CD14-positive monocyte (primary cell): ENCODE measurements at regions not wholly inside any gene's neighbourhood (a gene's known extent, or its start where the extent isn't known, plus 50 kb on each side); places are given as distances from the start of the nearest gene placed in this dataset.

Experiments used
- DNase-seq, 3 donors: peaks; one replicate each; pipeline ENCODE4 v3.0.0-alpha.2; 2011 to 2022
- H2AFZ ChIP-seq: 2 replicates; pipeline ENCODE4 v1.6.0; 2012; ENCODE audit warnings: mild to moderate bottlenecking, low read depth, low read length, inconsistent platforms; ENCODE audit not compliant: insufficient read depth, poor library complexity, severe bottlenecking
- H3K27ac ChIP-seq, 2 donors: 1 replicate in 1 of 2; 2 replicates in 1 of 2; pipeline ENCODE4 v1.5.1; 2012 to 2013; ENCODE audit warnings: low read length in 2 of 2, control low read depth in 1 of 2, inconsistent platforms in 1 of 2, low read depth in 1 of 2, mild to moderate bottlenecking in 1 of 2
- H3K27me3 ChIP-seq, 2 donors: one replicate each; pipeline versions ENCODE4 v1.6.0 to v1.6.1; 2011 to 2013; ENCODE audit warnings: low read length in 2 of 2; ENCODE audit not compliant: control insufficient read depth in 2 of 2, insufficient read depth in 2 of 2
- H3K36me3 ChIP-seq, 2 donors: replicated peaks in 1 of 2; 1 replicate in 1 of 2; 2 replicates in 1 of 2; pipeline versions ENCODE4 v1.5.1 to v1.6.1; 2012 to 2013; ENCODE audit warnings: low read length in 2 of 2, control low read depth in 1 of 2, inconsistent platforms in 1 of 2, mild to moderate bottlenecking in 1 of 2; ENCODE audit not compliant: insufficient read depth in 2 of 2, control insufficient read depth in 1 of 2
- H3K4me1 ChIP-seq, 2 donors: 1 replicate in 1 of 2; 2 replicates in 1 of 2; pipeline versions ENCODE4 v1.5.1 to v1.6.1; 2012 to 2013; ENCODE audit warnings: low read length in 2 of 2, control low read depth in 1 of 2, inconsistent platforms in 1 of 2, mild to moderate bottlenecking in 1 of 2, moderate library complexity in 1 of 2; ENCODE audit not compliant: insufficient read depth in 2 of 2, control insufficient read depth in 1 of 2
- H3K4me2 ChIP-seq: replicated peaks from 2 replicates; pipeline ENCODE3; 2012; ENCODE audit warnings: low read length, moderate library complexity, mild to moderate bottlenecking; ENCODE audit not compliant: poor library complexity, severe bottlenecking; ENCODE audit errors: extremely low read depth
- H3K4me3 ChIP-seq, 3 experiments: fragments of 200-600 bp in 1 of 3; sonication (generic) in 1 of 3; replicated peaks in 1 of 3; 1 replicate in 2 of 3; 2 replicates in 1 of 3; pipeline ENCODE4 v1.5.1; 2011 to 2013; ENCODE audit warnings: low read length in 3 of 3, mild to moderate bottlenecking in 3 of 3, control low read depth in 2 of 3, low read depth in 2 of 3, inconsistent platforms in 1 of 3, moderate library complexity in 1 of 3
- H3K79me2 ChIP-seq: 2 replicates; pipeline ENCODE4 v1.6.0; 2012; ENCODE audit warnings: mild to moderate bottlenecking, control low read depth, inconsistent platforms, low read length, moderate library complexity; ENCODE audit not compliant: insufficient read depth
- H3K9ac ChIP-seq: 2 replicates; pipeline ENCODE4 v1.6.0; 2017; ENCODE audit warnings: low read length, mild to moderate bottlenecking; ENCODE audit not compliant: insufficient read depth, poor library complexity, severe bottlenecking
- H3K9me3 ChIP-seq, 2 donors: replicated peaks in 1 of 2; 1 replicate in 1 of 2; 2 replicates in 1 of 2; pipeline versions ENCODE4 v1.5.1 to v1.6.1; 2012 to 2013; ENCODE audit warnings: low read length in 2 of 2, control low read depth in 1 of 2; ENCODE audit not compliant: control insufficient read depth in 1 of 2, insufficient read depth in 1 of 2
- H4K20me1 ChIP-seq: 2 replicates; pipeline ENCODE4 v1.6.0; 2012; ENCODE audit warnings: mild to moderate bottlenecking, low read length, control low read depth, moderate library complexity; ENCODE audit not compliant: insufficient read depth
- H3K27ac Mint-ChIP-seq, 7 donors: one replicate each; pipeline ENCODE4 v1.8.0; 2020; ENCODE audit warnings: mild to moderate bottlenecking in 7 of 7, mixed read lengths in 7 of 7, moderate library complexity in 6 of 7, inconsistent platforms in 2 of 7
- H3K27me3 Mint-ChIP-seq, 3 donors: one replicate each; pipeline ENCODE4 v1.8.0; 2021 to 2022; ENCODE audit warnings: low read depth in 3 of 3, mild to moderate bottlenecking in 3 of 3, mixed read lengths in 3 of 3, moderate library complexity in 3 of 3, inconsistent platforms in 1 of 3
- H3K36me3 Mint-ChIP-seq, 2 donors: one replicate each; pipeline ENCODE4 v1.8.0; 2020; ENCODE audit warnings: mixed read lengths in 2 of 2, inconsistent platforms in 1 of 2, mild to moderate bottlenecking in 1 of 2
- H3K4me1 Mint-ChIP-seq: one replicate; pipeline ENCODE4 v1.8.0; 2020; ENCODE audit warnings: mild to moderate bottlenecking, mixed read lengths
- H3K4me3 Mint-ChIP-seq, 2 donors: one replicate each; pipeline ENCODE4 v1.8.0; 2020; ENCODE audit warnings: mild to moderate bottlenecking in 2 of 2, mixed read lengths in 2 of 2, moderate library complexity in 1 of 2
- H3K9me3 Mint-ChIP-seq, 7 donors: one replicate each; pipeline ENCODE4 v1.8.0; 2020 to 2022; ENCODE audit warnings: mixed read lengths in 7 of 7, mild to moderate bottlenecking in 6 of 7, moderate library complexity in 6 of 7, inconsistent platforms in 2 of 7
- CTCF ChIP-seq: fragments of 200-600 bp; IDR thresholded peaks from one replicate; pipeline ENCODE4 v1.8.0; 2022; ENCODE audit warnings: antibody characterized with exemption, mild to moderate bottlenecking
- WGBS: methylation state at CpG from one replicate; pipeline ENCODE4 v1.1.5; 2013; ENCODE audit warnings: missing lambda C conversion rate; ENCODE audit not compliant: insufficient coverage; 5-methylcytosine and 5-hydroxymethylcytosine counted together
- intact Hi-C, 2 donors: fragments of 100-400 bp; cut with micrococcal nuclease; formaldehyde crosslinking; loops; one replicate each; pipeline versions ENCODE4 v1.15.0 to v1.15.1; 2023

- no peak overlapping the region for H3K4me2 ChIP-seq
- no peak overlapping the region for H3K4me3 Mint-ChIP-seq
- WGBS, result 49% methylated on average over 2 of the region's 3 CpGs
- H3K9me3 ChIP-seq, result no peaks in the 10 kb centered on the region
- H2AFZ ChIP-seq, result no peak overlapping the region
- H3K27me3 Mint-ChIP-seq, result peaks cover 0 to 2% (median 0%) of the 10 kb centered on the region in 3 donors
- H3K36me3 ChIP-seq, result no peaks in the 10 kb centered on the region
- no peaks in the 10 kb centered on the region for H4K20me1 ChIP-seq
- H3K27me3 ChIP-seq, result no peaks in the 10 kb centered on the region
- intact Hi-C loops, result no loop called here
- TF ChIP-seq CTCF, result no peak
- no peaks in the 10 kb centered on the region for H3K79me2 ChIP-seq
- no peak overlapping the region for H3K27ac Mint-ChIP-seq
- no peaks in the 10 kb centered on the region for H3K36me3 Mint-ChIP-seq
- H3K4me3 ChIP-seq, result no peak overlapping the region
- no peaks in the 10 kb centered on the region for H3K4me1 Mint-ChIP-seq
- no peak overlapping the region for H3K27ac ChIP-seq
- H3K9me3 Mint-ChIP-seq, result peaks cover 0 to 3% (median 0%) of the 10 kb centered on the region in 7 donors
- no peak for DNase-seq
- no peaks in the 10 kb centered on the region for H3K4me1 ChIP-seq
- H3K9ac ChIP-seq, result no peak overlapping the region
Measured at GRCh38 chr9:24846248-24846912, 300.7 kb upstream of the IZUMO3 start.

- no CpG with 5 or more reads among the region's 2 CpGs for WGBS
- Histone ChIP-seq H3K4me1 (no peaks in the 10 kb centered on the region), H2AFZ (no peak overlapping the region), H3K4me3 (no peak overlapping the region), H3K36me3 (no peaks in the 10 kb centered on the region), H3K27ac (no peak overlapping the region), H3K9ac (no peak overlapping the region), H3K79me2 (no peaks in the 10 kb centered on the region), H3K4me2 (no peak overlapping the region), H3K9me3 (no peaks in the 10 kb centered on the region), H4K20me1 (no peaks in the 10 kb centered on the region), H3K27me3 (no peaks in the 10 kb centered on the region)
- no peak overlapping the region for H3K4me3 Mint-ChIP-seq
- no peaks in the 10 kb centered on the region for H3K4me1 Mint-ChIP-seq
- H3K9me3 Mint-ChIP-seq, result peaks cover 0 to 3% (median 0%) of the 10 kb centered on the region in 7 donors
- H3K27ac Mint-ChIP-seq, result no peak overlapping the region
- intact Hi-C loops, result no loop called here
- H3K36me3 Mint-ChIP-seq, result no peaks in the 10 kb centered on the region
- H3K27me3 Mint-ChIP-seq, result peaks cover 0 to 2% (median 0%) of the 10 kb centered on the region in 3 donors
- no peak for DNase-seq
- TF ChIP-seq CTCF, result no peak
Measured at GRCh38 chr9:24844217-24844616, 298.5 kb upstream of the IZUMO3 start.
